GM21529 (cell line): ENCODE measurements at regions not wholly inside any gene's neighbourhood (a gene's known extent, or its start where the extent isn't known, plus 50 kb on each side); places are given as distances from the start of the nearest gene placed in this dataset.

Experiments
- ATAC-seq: cut with Tn5 transposase; IDR thresholded peaks from one replicate; pipeline ENCODE4 v1.9.1; 2021; ENCODE audit not compliant: unreplicated experiment

GRCh38 chr3:193946945-193947344, 189.0 kb upstream of the HES1 start:
- ATAC-seq: no peak

- ATAC-seq: no peak
Measured at GRCh38 chr3:193947596-193947995, 188.4 kb upstream of the HES1 start.

GRCh38 chr3:193948459-193948858, 187.5 kb upstream of the HES1 start:
- ATAC-seq: no peak

GRCh38 chr3:193951859-193952258, 184.1 kb upstream of the HES1 start:
- ATAC-seq: no peak

GRCh38 chr3:193954752-193955151, 181.2 kb upstream of the HES1 start:
- no peak for ATAC-seq

GRCh38 chr3:193955719-193956118, 180.2 kb upstream of the HES1 start:
- ATAC-seq: no peak

GRCh38 chr3:193959861-193960260, 176.1 kb upstream of the HES1 start:
- no peak for ATAC-seq

- no peak for ATAC-seq
Measured at GRCh38 chr3:193960487-193961274, 175.3 kb upstream of the HES1 start.

- no peak for ATAC-seq
Measured at GRCh38 chr3:193962986-193963685, 172.8 kb upstream of the HES1 start.

GRCh38 chr3:193963808-193964516, 172.0 kb upstream of the HES1 start:
- ATAC-seq: peak; percentile 99

GRCh38 chr3:193964517-193964880, 171.4 kb upstream of the HES1 start:
- ATAC-seq: peak; percentile 12

- no peak for ATAC-seq
Measured at GRCh38 chr3:193968380-193968974, 167.5 kb upstream of the HES1 start.

- peak; percentile 51 for ATAC-seq
Measured at GRCh38 chr3:193970131-193970772, 165.7 kb upstream of the HES1 start.

- peak; percentile 37 for ATAC-seq
Measured at GRCh38 chr3:193970773-193971206, 165.2 kb upstream of the HES1 start.

- ATAC-seq: peak; percentile 83
Measured at GRCh38 chr3:193971261-193971751, 164.6 kb upstream of the HES1 start.

GRCh38 chr3:193971966-193972365, 164.0 kb upstream of the HES1 start:
- ATAC-seq: no peak

- no peak for ATAC-seq
Measured at GRCh38 chr3:193972832-193973231, 163.1 kb upstream of the HES1 start.

- ATAC-seq: no peak
Measured at GRCh38 chr3:193974191-193974652, 161.7 kb upstream of the HES1 start.

- ATAC-seq: no peak
Measured at GRCh38 chr3:193974671-193975535, 161.0 kb upstream of the HES1 start.

GRCh38 chr3:193977622-193978021, 158.3 kb upstream of the HES1 start:
- ATAC-seq: no peak
